ENCODE measurements at regions not wholly inside any gene's neighbourhood (a gene's known extent, or its start where the extent isn't known, plus 50 kb on each side); places are given as distances from the start of the nearest gene placed in this dataset.

DNA sequence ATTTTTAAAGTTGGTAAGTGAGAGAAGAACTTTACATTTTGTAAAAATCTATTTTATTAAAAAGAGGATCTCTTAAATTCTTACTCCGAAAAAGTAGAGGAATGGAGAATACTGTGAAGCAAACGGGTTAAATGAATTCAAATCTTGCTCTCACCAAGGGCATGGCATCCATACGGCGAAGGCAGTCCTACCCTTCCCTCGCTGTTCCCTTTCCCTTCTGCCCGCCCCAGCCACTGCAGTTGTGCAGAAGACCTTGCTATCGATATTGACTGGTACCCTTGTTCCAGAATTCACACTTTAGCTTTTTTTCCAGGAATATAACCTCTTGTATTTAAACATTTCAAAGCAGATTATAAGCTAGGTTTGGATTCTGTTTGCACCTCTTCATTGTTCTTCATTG, 239.5 kb downstream of the ZPLD1 start:
- no peak for TF ChIP-seq CHD2 (IDR thresholded peaks at IDR 0.05; ENCODE audit: low read length, partially characterized antibody)
- TF ChIP-seq TP53 (CRISPR knock-in tag; IDR thresholded peaks at IDR 0.05): no peak
- no peak for TF ChIP-seq CEBPB (IDR thresholded peaks at IDR 0.05)
- TF ChIP-seq RARB (CRISPR knock-in tag; IDR thresholded peaks at IDR 0.05): no peak
- TF ChIP-seq RNF2 (IDR thresholded peaks at IDR 0.05; ENCODE audit: borderline replicate concordance, low read depth): no peak
- no peak for TF ChIP-seq ZSCAN20 (CRISPR knock-in tag; IDR thresholded peaks at IDR 0.05)
- no peak for TF ChIP-seq HOXB13 (CRISPR knock-in tag; IDR thresholded peaks at IDR 0.05; ENCODE audit: low read depth)
- no peak for TF ChIP-seq ZC3H11A (IDR thresholded peaks at IDR 0.05)
- TF ChIP-seq SMC3 (IDR thresholded peaks at IDR 0.05): no peak
- TF ChIP-seq POLR2AphosphoS2 (conservative IDR thresholded peaks at IDR 0.05; ENCODE audit: low read length): no peak
- TF ChIP-seq BHLHE40 (IDR thresholded peaks at IDR 0.05; ENCODE audit: low read depth, low read length): no peak
- TF ChIP-seq HDAC2 (IDR thresholded peaks at IDR 0.05): no peak
- TF ChIP-seq EHMT2 (IDR thresholded peaks at IDR 0.05; ENCODE audit: low read depth): no peak
- TF ChIP-seq TFCP2L1 (CRISPR knock-in tag; IDR thresholded peaks at IDR 0.05): no peak
- TF ChIP-seq MAFK (IDR thresholded peaks at IDR 0.05; ENCODE audit: partially characterized antibody): no peak
- FAIRE-seq: no peak
- 53% methylated on average over 7 of the region's 7 CpGs for WGBS (ENCODE audit: missing lambda C conversion rate)
- ChIA-PET POLR2A (no interaction called here), CTCF (interaction anchor here (0.6 to 3.6 kb wide), 11 partner anchors 12 to 511 kb away, joined by 3 to 32 read pairs (median 4); no protein-coding TSS in a partner anchor)
- no peaks in the 10 kb centered on the region for H3K9me3 ChIP-seq
- H3K4me2 ChIP-seq: no peak overlapping the region
- ATAC-seq: no peak
- H3K27ac ChIP-seq: no peak overlapping the region
- no peaks in the 10 kb centered on the region for H3K4me1 ChIP-seq
- no peak for DNase-seq (ENCODE audit: low read depth in 1 of 2, low spot score in 1 of 2)
- H3K4me3 ChIP-seq: no peak overlapping the region

- POLR2A ChIA-PET: no interaction called here
- H3K4me2 ChIP-seq: no peak overlapping the region
- no peak for TF ChIP-seq CBX2 (IDR thresholded peaks at IDR 0.05; ENCODE audit: borderline replicate concordance, low read depth)
- no peak for TF ChIP-seq POLR2A (IDR thresholded peaks at IDR 0.05; ENCODE audit: low read length)
- no peak for TF ChIP-seq ATOH8 (CRISPR knock-in tag; IDR thresholded peaks at IDR 0.05; ENCODE audit: low read depth)
- no peak for TF ChIP-seq ESRRA (IDR thresholded peaks at IDR 0.05; ENCODE audit: borderline replicate concordance, low read length)
- no peak for TF ChIP-seq CEBPB (IDR thresholded peaks at IDR 0.05)
- no peak for TF ChIP-seq NFE2L2 (conservative IDR thresholded peaks at IDR 0.05; ENCODE audit: low read length)
- TF ChIP-seq, protein P1, sequence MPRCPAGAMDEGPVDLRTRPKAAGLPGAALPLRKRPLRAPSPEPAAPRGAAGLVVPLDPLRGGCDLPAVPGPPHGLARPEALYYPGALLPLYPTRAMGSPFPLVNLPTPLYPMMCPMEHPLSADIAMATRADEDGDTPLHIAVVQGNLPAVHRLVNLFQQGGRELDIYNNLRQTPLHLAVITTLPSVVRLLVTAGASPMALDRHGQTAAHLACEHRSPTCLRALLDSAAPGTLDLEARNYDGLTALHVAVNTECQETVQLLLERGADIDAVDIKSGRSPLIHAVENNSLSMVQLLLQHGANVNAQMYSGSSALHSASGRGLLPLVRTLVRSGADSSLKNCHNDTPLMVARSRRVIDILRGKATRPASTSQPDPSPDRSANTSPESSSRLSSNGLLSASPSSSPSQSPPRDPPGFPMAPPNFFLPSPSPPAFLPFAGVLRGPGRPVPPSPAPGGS (IDR thresholded peaks at IDR 0.05): no peak
- TF ChIP-seq JUNB (IDR thresholded peaks at IDR 0.05): no peak
- TF ChIP-seq CHD4 (IDR thresholded peaks at IDR 0.05; ENCODE audit: borderline replicate concordance): no peak
- no peak for TF ChIP-seq FOXS1 (CRISPR knock-in tag; IDR thresholded peaks at IDR 0.05)
- no peak for TF ChIP-seq GATA3 (IDR thresholded peaks at IDR 0.05; ENCODE audit: borderline replicate concordance)
- no peak for TF ChIP-seq MYC (IDR thresholded peaks at IDR 0.05; ENCODE audit: borderline replicate concordance, low read length)
- TF ChIP-seq SMC3 (IDR thresholded peaks at IDR 0.05): no peak
- TF ChIP-seq USF2 (IDR thresholded peaks at IDR 0.05): no peak
- no peak for TF ChIP-seq MAZ (IDR thresholded peaks at IDR 0.05; ENCODE audit: borderline replicate concordance, low read depth, low read length)
- no peak for TF ChIP-seq KDM5A (IDR thresholded peaks at IDR 0.05)
- TF ChIP-seq MAX (IDR thresholded peaks at IDR 0.05): no peak
- TF ChIP-seq TFCP2L1 (CRISPR knock-in tag; IDR thresholded peaks at IDR 0.05): no peak
- no peak overlapping the region for H3K4me3 ChIP-seq
- DNase-seq (ENCODE audit: low read depth in 1 of 2, low spot score in 1 of 2): no peak
- H3K4me1 ChIP-seq: no peaks in the 10 kb centered on the region
- no peak for ATAC-seq
- no peak for FAIRE-seq
- CTCF ChIA-PET: no interaction called here
- no peak overlapping the region for H3K27ac ChIP-seq
- H3K9me3 ChIP-seq: no peaks in the 10 kb centered on the region
Observed at GRCh38 chr3:102676424-102676823, 241.6 kb downstream of the ZPLD1 start.

Measured in A549 (cell line).